GM23338 (cell line): ENCODE measurements at regions not wholly inside any gene's neighbourhood (a gene's known extent, or its start where the extent isn't known, plus 50 kb on each side); places are given as distances from the start of the nearest gene placed in this dataset.

Experiments used
- CREB1 ChIP-seq: fragments of 250-450 bp; sonication (Bioruptor Pico); IDR thresholded peaks from 2 replicates; pipeline ENCODE4 v1.5.0; 2020; ENCODE audit warnings: low read depth, mild to moderate bottlenecking, moderate library complexity
- EZH2 ChIP-seq: fragments of 200-600 bp; sonication (generic); IDR thresholded peaks from one replicate; pipeline ENCODE4 v1.8.0; 2017; ENCODE audit warnings: antibody characterized with exemption, mild to moderate bottlenecking, low read depth; ENCODE audit not compliant: unreplicated experiment
- EZH2phosphoT487 ChIP-seq: fragments of 200-600 bp; sonication (generic); IDR thresholded peaks from one replicate; pipeline ENCODE4 v1.8.1; 2018; ENCODE audit warnings: antibody characterized with exemption; ENCODE audit not compliant: unreplicated experiment
- JUNB ChIP-seq: IDR thresholded peaks from one replicate; pipeline ENCODE4 v1.6.1; 2016; ENCODE audit warnings: antibody characterized with exemption; ENCODE audit not compliant: unreplicated experiment
- POLR2AphosphoS5 ChIP-seq: IDR thresholded peaks from 2 replicates; pipeline ENCODE4 v1.6.1; 2016; ENCODE audit warnings: antibody characterized with exemption, low read depth
- STAT1 ChIP-seq: IDR thresholded peaks from one replicate; pipeline ENCODE4 v1.6.1; 2016; ENCODE audit warnings: antibody characterized with exemption; ENCODE audit not compliant: unreplicated experiment
- ZNF114 ChIP-seq: fragments of 250-450 bp; sonication (Bioruptor Pico); IDR thresholded peaks from 2 replicates; pipeline ENCODE4 v1.5.0; 2020; ENCODE audit warnings: mild to moderate bottlenecking, moderate library complexity
- ZNF331 ChIP-seq: fragments of 250-450 bp; sonication (Bioruptor Pico); IDR thresholded peaks from 2 replicates; pipeline ENCODE4 v1.5.0; 2020; ENCODE audit warnings: low read depth, mild to moderate bottlenecking, moderate library complexity
- TF ChIP-seq, protein P1 (sequence below), 2 experiments: fragments of 200-600 bp in 1 of 2; sonication (generic) in 1 of 2; conservative IDR thresholded peaks; 2 replicates each; pipeline versions ENCODE4 v1.5.1 to v1.6.1; 2016 to 2017; ENCODE audit warnings: antibody characterized with exemption in 2 of 2, low read depth in 2 of 2, mild to moderate bottlenecking in 2 of 2, moderate library complexity in 1 of 2
- TF ChIP-seq, protein P2 (sequence below): IDR thresholded peaks from one replicate; pipeline ENCODE4 v1.6.1; 2018; ENCODE audit warnings: antibody characterized with exemption; ENCODE audit not compliant: unreplicated experiment
- TF ChIP-seq, protein P3 (sequence below): IDR thresholded peaks from 2 replicates; pipeline ENCODE4 v1.6.1; 2016; ENCODE audit warnings: antibody characterized with exemption

DNA sequence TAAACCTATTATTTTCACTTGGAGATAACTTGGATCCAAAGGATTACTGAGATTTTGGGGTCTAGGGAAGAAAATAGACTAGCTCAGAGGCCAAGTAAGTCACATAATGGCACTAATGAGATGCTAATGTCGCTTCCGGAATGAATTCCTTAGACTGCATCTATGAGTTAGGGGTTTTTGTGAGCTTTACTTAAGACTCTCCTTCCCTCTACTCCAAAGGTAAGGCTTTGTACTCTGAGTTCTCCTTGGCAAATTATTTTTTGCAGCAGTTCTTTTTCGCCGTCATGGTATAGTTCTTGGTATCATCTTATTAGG lies 143.9 kb upstream of the KLF14 start:
- TF ChIP-seq, protein P1, sequence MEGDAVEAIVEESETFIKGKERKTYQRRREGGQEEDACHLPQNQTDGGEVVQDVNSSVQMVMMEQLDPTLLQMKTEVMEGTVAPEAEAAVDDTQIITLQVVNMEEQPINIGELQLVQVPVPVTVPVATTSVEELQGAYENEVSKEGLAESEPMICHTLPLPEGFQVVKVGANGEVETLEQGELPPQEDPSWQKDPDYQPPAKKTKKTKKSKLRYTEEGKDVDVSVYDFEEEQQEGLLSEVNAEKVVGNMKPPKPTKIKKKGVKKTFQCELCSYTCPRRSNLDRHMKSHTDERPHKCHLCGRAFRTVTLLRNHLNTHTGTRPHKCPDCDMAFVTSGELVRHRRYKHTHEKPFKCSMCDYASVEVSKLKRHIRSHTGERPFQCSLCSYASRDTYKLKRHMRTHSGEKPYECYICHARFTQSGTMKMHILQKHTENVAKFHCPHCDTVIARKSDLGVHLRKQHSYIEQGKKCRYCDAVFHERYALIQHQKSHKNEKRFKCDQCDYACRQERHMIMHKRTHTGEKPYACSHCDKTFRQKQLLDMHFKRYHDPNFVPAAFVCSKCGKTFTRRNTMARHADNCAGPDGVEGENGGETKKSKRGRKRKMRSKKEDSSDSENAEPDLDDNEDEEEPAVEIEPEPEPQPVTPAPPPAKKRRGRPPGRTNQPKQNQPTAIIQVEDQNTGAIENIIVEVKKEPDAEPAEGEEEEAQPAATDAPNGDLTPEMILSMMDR (conservative IDR thresholded peaks at IDR 0.05; ENCODE audit: low read depth in 2 of 2) = no peak
- TF ChIP-seq CREB1 (CRISPR knock-in tag) (no peak), EZH2phosphoT487 (no peak), POLR2AphosphoS5 (no peak), EZH2 (no peak), ZNF331 (CRISPR knock-in tag) (no peak), ZNF114 (CRISPR knock-in tag) (no peak), JUNB (no peak), STAT1 (no peak)
- TF ChIP-seq, protein P2, sequence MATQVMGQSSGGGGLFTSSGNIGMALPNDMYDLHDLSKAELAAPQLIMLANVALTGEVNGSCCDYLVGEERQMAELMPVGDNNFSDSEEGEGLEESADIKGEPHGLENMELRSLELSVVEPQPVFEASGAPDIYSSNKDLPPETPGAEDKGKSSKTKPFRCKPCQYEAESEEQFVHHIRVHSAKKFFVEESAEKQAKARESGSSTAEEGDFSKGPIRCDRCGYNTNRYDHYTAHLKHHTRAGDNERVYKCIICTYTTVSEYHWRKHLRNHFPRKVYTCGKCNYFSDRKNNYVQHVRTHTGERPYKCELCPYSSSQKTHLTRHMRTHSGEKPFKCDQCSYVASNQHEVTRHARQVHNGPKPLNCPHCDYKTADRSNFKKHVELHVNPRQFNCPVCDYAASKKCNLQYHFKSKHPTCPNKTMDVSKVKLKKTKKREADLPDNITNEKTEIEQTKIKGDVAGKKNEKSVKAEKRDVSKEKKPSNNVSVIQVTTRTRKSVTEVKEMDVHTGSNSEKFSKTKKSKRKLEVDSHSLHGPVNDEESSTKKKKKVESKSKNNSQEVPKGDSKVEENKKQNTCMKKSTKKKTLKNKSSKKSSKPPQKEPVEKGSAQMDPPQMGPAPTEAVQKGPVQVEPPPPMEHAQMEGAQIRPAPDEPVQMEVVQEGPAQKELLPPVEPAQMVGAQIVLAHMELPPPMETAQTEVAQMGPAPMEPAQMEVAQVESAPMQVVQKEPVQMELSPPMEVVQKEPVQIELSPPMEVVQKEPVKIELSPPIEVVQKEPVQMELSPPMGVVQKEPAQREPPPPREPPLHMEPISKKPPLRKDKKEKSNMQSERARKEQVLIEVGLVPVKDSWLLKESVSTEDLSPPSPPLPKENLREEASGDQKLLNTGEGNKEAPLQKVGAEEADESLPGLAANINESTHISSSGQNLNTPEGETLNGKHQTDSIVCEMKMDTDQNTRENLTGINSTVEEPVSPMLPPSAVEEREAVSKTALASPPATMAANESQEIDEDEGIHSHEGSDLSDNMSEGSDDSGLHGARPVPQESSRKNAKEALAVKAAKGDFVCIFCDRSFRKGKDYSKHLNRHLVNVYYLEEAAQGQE = no peak
- TF ChIP-seq, protein P3, sequence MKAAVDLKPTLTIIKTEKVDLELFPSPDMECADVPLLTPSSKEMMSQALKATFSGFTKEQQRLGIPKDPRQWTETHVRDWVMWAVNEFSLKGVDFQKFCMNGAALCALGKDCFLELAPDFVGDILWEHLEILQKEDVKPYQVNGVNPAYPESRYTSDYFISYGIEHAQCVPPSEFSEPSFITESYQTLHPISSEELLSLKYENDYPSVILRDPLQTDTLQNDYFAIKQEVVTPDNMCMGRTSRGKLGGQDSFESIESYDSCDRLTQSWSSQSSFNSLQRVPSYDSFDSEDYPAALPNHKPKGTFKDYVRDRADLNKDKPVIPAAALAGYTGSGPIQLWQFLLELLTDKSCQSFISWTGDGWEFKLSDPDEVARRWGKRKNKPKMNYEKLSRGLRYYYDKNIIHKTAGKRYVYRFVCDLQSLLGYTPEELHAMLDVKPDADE = no peak
